CD4-positive, alpha-beta T cell treated with Interleukin-6 at 100 ng/mL for 8 hours (primary cell): ENCODE measurements at regions not wholly inside any gene's neighbourhood (a gene's known extent, or its start where the extent isn't known, plus 50 kb on each side); places are given as distances from the start of the nearest gene placed in this dataset.
"Not testable (repeated sequence)": the region's sequence is repeated elsewhere in the genome, so short reads cannot be mapped to it uniquely, and the experiment has no call there.

Experiments used
- DNase-seq: peaks from one replicate; pipeline ENCODE4 v3.0.0-alpha.2; 2020; ENCODE audit warnings: mixed read lengths, low spot score

DNA sequence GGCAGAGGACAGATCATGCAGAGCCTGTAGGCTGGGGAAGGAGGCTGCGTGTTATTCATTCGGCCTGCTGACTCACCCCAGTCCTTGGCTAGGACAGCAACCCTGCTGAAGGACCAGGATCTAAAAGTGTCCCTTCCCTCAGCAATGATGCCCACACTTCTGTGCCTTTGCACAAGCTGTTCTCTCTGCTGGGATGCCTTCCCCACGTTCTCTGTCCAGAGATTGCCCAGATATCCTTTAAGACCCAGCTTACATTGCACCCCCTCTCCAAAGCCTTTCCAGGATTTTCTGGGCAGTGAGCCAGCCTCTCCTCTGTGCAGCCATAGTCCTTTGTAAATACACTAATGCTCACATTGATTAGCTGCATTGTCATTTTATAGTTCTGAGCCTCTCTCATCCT lies 99.3 kb upstream of the CHD6 start:
- no peak for DNase-seq

DNA sequence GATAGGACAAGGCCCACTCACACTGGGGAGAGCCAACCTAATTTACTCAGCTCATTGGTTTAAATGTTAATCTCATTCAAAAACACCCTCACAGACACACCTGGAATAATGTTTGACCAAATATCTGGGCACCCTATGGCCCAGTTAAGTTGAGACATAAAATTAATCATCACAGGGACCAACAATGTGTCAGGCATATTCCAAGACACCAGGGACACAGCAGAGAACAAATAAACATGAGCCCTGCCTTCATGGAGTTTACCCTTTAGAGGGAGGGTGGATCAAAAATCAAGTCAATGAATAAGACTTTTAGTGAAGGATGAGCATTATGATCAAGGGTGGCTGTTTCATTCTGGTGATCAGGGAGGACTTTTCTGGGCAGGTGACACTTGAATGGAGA lies 98.7 kb upstream of the CHD6 start:
- DNase-seq, result no peak

DNA sequence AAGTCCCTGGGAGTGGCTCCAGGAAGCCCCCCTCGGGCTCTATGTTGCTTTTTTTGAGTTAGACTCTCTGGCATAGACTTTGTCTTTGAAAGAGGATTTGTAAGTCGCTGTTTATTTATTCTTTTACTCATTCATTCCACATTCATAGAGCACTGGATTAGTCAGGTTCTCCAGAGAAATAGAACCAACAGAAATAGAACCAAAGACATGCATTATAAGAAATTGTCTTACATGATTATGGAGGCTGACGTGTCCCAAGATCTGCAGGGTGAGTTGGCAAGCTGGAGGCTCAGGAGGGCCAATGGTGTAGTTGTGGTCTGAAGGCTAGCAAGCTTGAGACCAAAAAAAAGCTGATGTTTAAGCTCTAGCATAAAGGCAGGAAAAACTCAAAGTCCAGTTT lies 98.3 kb upstream of the CHD6 start:
- DNase-seq, result no peak

DNA sequence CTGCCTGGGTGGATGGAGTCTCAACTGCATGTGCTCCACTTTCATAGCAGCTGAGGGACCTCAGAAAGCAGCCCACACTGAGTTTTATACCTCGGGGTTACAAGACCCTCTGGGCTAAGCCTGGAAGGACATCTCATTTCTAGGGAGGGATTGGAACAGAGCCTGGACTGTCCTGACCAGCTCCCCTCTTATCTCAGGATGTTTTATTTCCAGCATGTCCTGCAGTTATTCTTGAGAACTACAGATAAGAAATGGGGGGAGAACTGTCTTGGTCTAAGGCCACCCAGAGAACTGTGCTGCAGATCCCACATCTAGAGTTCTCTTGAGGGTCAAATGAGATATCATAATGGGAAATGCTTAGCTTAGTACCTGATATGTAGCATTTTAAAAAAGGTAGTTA lies 97.3 kb upstream of the CHD6 start:
- no peak for DNase-seq

DNA sequence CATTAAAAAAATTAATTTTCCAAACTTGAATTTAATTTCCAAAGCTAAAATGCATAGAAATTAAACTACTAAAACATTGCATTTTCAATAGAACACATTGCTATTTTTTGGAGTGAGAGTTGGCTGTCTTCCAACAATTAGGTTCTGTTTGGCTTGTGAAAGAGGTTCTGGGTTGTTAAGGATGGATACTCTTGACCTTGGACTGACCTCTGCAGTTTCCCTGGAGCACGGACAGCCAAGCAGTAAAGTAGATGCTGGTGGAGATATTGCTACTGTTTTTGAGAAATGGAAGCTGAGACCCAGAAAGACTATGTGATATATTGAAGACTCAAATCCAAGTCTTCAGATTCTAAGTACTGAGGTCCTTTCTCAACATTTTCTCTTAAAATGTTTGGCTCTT lies 95.9 kb upstream of the CHD6 start:
- DNase-seq, result no peak

DNA sequence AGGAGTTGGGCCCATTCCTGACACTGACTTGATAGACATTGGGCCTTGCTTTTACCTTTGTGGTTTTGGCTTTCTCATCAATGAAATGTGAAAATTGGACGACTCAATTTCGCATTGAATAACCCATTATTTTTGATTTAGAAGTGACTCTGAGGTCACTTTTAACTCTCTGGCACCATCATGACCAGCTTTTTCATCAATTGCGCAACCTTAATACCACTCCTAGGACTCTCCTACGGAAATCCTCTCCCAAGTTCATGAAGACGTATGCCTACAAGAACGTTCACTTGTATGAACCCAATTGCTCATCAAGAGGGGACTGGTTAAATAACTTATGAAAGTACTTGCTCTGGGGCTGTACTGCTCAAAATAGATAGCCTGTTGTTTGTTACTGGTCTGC lies 86.7 kb upstream of the CHD6 start:
- DNase-seq, result no peak

DNA sequence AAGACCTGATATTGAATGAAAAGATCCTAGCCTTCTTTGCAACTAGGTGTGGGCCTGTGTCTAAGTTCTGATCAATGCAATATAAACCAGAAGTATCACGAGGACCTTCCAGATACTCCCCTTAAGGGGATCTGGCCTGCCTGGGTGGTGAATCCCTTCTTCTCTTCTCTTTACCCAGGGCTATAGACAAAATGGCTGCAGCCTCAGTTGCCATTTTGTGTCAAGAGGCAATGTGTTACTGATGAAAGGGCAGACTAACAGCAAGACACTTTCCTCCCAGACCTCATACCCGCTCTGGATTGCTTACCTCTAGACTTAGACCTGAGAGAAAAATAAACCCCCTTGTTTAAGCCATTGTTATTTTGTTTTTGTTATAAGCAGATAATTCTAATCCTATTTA lies 84.5 kb upstream of the CHD6 start:
- no peak for DNase-seq

DNA sequence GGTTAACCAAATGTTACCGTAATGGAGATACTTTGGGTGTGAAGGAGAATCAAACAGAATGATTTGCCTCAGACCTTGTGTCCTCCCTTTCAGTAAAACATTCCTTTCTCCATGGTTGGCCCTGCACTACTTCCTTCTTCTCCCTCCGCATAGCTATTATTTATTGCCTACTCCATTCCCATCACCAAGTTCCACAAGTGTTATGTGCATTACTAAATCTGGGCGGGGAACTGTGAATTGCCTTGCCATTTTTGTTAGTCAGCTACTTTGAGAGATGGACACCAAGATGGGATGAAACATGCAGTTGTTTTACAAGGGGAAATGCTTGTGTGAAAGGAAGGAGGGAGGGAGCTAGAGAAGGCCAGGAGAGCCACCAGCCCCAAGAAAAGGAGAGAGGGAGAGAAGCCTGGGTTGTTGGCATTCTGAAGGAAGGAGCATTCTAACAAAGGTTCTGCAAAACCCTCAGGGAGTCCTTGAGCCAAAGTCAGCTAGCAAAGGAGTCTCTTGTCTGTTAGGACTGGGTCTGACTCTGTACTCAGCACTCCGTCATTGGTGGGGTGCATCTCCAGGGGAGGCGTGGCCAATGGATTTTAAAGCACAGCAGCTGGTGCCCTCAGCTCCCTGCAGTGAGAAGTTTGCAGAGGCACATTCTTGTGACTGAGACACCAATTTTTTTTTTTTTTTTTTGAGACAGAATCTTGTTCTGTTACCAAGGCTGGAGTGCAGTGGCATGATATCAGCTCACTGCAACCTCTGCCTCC lies 83.6 kb upstream of the CHD6 start:
- DNase-seq, result no peak

DNA sequence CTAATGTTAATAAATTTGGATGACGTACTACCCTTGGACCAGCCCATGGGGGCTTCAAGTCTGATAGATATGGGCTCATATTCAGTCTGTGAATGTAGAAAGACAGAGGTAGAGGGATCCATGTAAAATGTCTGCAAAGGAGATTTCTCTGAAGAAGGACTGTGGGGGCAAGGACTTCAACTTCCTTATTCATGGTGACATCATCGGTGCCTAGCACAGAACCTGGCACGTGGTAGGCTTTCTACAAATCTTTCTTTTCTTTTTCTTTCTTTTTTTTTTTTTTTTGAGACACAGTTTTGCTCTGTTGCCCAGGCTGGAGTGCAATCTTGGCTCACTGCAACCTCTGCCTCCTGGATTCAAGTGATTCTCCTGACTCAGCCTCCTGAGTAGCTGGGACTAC lies 81.5 kb upstream of the CHD6 start:
- DNase-seq, result not testable (repeated sequence)

DNA sequence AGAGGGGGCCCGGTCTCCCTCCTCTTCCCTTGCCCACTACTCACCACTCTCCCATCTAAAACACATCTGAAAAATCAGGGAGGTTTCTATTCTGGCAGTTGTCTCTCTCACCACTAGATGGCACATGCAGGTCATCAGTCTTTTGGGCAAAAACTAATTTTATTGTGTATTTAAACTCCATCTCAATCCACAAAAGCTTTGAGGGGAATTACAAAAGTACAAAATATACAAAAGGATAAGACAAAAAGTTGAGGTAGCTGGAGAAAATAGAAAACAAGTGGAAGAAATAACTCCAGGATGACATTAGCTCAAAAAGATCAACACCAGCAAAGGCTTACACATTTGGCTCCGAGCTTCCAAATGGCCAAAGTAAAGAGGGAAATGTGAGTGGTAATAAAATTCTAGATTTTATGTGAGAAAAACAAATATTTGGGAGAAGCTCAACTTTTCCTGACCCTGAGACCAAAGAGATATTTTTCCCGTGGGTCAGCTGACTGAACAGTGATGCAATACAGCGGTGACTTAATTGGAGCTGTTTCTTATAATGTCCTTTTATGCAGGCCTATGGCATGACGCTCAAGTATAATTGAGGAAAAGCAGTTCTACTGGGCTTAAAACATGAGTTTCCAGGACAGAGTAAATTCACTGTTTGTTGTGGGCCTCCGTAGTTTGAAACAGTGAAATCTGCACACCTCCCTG lies 79.8 kb upstream of the CHD6 start:
- peak; percentile 25 for DNase-seq

DNA sequence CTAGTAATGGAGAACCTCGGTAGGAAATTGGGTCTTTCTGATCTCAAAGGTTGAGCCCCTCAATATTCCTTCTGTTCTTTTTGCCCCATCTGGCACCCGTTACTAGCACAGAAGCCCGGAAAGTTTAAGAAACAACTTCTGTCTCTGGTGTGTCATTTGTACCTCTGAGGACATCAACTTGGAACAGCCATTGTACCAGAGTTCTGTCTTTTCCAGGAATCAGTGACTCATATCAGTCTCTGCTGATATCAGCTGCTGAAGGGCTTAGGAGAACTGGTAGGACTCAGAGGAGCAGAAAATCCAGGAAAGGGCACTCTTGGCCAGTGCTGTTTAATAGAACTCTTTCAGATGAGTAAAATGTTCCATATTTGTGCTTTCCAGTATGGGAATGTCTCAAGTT lies 78.3 kb upstream of the CHD6 start:
- DNase-seq, result no peak

DNA sequence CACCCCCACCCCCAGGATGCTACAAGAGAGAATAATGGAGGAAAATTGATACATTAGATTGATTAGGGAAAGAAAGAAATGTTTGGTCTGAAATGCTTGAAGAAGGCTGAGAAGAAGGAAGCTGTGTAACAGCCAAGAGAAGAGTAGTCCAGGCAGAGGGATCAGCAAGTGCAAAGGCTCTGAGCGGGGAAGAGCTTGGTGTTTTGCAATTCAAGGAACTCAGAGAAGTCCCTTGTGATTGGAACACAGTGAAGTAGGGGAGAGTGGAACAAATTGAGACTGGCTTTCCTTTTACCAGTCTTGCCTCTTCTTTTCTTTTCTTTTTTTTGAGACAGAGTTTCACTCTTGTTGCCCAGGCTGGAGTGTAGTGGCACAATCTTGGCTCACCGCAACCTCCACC lies 76.6 kb upstream of the CHD6 start:
- no peak for DNase-seq

DNA sequence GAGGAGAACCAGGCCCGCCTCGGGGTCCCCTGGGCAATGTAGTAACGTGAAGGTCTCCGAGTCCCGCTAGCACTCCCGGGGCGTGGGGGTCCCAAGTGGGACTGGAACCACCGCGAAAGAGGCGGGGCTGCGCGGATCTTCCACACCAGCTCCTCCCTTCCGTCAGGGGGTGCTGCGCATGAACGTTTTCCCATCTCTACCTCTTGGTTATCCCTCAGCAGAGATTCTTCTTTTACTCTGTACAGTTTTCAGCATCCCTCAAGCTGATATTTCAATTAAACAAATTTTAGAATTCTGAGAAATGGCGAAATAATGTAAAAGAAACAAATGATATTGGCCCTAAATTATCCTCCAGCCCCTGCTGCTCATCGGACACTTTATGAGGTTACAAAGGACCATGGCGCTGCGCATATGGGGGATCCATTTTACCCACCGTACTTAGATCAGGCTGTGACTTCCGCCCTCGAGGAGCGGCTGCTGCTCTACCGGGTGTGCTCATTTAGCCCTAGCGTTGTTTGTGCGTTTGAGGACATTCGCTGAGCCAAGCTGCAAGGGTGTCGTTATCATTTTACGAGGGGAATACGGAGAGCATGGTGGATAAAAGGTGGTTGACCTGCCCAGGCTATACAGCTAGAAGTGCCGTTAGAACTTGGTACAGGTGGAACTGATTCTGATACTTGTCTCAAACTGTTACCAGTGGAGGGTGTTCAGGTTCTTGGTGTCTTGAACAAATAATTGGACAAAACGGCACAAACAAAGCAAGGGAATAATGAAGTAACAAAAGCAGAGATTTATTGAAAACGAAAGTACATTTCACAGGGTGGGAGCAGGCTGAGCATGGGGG lies 75.2 kb upstream of the CHD6 start:
- peak; percentile 84 for DNase-seq

DNA sequence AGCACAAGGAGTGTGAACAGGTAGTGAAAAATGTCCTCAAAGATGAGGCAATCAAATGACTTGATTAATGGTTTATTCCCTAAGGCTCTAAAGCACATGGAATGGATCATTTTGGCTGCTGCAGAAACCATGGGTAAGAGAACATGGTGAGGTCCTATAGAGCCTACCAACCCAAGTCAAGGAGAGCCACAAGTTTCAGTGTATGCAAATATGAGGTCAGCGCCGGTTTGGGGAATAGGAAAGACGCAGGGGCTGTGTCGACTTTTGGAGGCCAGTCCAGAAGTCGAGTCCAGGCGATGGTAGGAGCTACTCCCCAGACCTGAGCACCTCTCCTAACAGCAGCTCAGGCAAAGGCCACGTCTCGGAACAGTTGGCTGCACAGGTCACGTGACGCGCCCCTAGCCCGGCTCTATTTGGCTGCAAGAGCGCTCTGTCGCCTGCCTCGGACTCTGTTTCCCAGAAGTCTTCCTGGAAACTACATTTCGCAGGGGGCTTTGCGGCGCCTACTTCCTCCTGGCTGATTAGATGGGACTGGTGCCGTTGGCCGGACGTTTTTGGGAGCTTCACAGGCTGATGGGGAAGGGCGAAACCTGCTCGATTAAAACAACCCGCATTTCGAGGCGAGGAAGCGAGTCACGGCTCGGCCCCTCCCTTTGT lies 74.4 kb upstream of the CHD6 start:
- peak; percentile 85 for DNase-seq

DNA sequence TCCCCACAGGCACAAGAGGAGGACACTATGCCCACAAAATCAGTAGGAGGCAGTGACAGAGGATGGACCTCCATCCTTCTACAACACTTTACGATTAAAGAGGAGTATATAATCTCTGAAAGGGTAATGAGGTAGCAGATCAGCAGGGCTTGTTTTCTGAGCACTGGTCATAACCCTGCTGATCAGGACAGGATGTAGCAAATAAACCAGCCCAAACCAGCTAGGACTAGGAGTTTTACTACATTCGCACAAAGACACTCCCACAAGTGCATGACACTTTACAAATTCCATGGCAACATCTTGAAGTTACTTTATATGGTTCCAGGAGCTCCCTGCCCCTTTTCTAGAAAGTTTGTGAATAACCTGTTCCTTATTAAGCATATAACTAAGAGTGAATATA lies 73.3 kb upstream of the CHD6 start:
- no peak for DNase-seq

DNA sequence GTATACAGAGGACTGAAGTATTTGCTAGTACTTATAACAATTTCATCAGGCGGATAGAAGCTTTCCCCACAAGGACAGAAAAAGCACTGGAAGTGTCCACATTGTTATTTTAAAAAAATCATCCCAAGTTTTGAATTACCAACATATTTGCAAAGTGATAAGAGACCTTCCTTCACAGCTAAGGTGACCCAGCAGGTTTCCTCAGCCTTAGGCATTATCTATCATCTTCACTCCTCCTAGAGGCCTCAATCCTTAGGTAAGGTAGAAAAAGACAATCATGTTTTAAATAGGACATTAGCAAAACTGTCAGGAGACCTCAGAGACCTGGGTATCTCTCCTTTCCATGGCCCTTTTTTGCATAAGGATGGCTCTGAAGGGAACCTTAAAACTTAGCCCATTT lies 72.5 kb upstream of the CHD6 start:
- DNase-seq, result no peak

DNA sequence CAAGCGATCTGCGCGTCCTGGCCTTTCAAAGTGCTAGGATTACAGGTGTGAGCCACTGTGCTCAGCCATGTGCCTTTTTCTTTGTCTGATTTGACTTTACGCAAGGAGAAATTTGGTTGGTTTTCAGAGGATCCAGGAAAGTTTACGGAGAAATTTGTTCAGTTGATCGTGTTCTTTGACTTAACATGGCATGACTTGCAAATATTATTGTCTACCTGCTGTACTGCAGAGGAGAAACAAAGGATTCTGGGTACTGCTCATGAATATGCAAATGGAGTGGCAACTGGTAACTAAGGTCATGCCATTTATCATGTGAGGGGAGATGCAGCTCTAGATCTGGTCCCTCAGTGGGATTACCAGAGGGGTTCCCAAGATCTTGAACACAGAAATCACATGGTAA lies 68.8 kb upstream of the CHD6 start:
- DNase-seq, result no peak

DNA sequence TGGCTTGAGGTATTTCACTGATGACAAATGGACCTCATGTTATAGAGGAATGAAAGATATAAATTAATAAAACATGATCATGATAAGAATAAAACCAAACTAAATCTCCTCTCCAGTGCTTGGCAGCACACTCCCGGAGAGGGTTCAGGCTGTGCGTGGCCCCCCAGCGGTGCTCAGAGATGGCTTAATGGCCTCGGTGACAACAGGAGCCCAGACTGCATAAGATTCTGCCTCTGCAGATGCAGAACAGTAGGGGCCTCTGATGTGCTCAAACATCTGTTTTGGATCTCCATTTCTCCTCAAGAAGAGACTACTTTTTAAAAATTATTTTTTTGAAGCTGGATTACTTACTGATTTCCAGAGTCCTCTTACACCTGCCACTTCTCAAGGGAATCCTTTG lies 67.0 kb upstream of the CHD6 start:
- DNase-seq, result not testable (repeated sequence)

DNA sequence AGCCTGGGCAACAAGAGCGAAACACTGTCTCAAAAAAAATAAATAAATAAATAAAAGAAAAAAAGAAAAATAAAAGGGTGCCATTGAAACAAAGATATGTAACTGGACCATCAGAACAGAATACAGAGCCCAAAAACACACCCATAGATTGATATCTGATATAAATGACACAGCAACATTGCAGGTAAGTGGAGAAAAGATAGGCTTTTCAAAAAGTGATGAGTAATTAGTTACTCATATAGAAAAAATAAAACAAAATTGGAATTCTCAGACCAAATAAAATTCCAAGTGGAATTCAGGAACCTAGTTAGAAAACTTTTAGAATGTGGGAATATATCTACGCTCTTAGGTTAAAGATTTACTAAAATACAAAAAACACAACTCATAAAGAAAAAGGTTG lies 60.6 kb upstream of the CHD6 start:
- DNase-seq, result no peak

DNA sequence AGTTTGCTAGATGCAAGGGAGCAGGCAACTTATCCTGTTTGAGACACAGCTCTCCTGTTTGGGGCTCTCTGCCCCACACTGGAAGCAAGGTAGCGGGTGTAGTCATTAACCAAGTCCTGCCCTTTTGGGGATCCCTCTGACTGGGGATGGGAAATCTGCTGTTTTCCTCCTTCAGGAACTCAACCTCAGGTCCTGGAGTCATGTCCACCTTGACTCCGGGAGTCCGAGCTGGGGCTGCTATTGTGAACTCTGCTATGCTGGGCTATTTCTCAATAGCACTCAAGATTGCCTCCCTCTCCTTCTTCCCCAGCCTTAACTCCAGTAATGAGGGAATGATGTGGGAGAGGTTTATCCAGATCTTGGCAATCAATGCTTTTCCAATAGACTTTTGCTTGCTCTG lies 54.1 kb upstream of the CHD6 start:
- no peak for DNase-seq

DNA sequence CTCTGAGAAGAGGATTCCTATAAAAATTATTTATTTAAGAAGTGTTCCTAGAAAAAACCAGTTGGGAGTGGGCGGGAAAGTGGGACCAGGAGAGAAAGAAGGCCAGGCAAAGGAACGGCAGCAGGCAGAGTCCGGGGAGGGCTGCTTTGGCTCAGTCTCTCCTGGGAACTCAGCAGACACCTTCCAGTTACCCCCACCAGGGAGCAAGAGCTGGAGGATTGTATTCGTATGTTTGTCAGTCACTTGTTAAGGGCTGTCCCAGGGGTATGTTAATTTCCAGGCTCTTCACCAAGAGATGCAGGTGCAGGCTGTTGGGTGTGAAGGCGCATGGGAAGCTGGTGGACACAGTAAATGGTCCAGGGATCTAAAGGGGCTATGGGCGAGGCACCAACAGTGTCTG lies 53.0 kb upstream of the CHD6 start:
- DNase-seq, result no peak

DNA sequence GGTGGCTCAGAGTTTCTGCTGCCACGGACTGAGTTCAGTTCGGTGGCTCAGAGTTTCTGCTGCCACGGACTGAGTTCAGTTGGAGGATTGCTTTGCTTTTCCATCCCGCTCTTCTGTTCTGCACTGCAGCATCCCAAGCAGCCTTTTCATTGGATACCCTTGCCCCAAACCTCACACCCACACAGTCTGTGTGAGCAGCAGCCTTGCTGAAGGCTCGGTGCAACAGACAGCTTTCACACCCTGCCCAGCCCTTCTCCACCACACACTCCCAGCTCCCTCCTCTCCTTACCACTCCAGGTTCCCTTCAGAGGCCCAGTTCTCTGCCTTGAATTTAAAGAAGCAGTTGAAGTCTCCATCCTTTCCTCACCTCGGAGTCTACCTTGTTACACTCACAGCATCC lies 52.5 kb upstream of the CHD6 start:
- no peak for DNase-seq
